ENCODE measurements at regions not wholly inside any gene's neighbourhood (a gene's known extent, or its start where the extent isn't known, plus 50 kb on each side); places are given as distances from the start of the nearest gene placed in this dataset.

GRCh38 chr3:75218577-75218976 lies 445.6 kb upstream of the FRG2C start:
- Histone ChIP-seq H3K9me3 (ENCODE audit: control insufficient read depth in 1 of 2, insufficient read depth in 1 of 2, low read depth in 1 of 2, low read length in 2 of 2) (no peaks in the 10 kb centered on the region), H3K9ac (ENCODE audit: low read length) (no peak overlapping the region), H3K27ac (ENCODE audit: low read depth, low read length) (no peak overlapping the region), H3K9me2 (ENCODE audit: insufficient read depth) (no peaks in the 10 kb centered on the region), H3K4me3 (replicated peaks in 1 of 2; ENCODE audit: low read depth in 1 of 2, low read length in 2 of 2) (no peak overlapping the region), H2AFZ (ENCODE audit: low read depth, low read length, poor library complexity, severe bottlenecking) (no peak overlapping the region), H3K4me1 (ENCODE audit: control insufficient read depth in 1 of 2, insufficient read depth in 2 of 2, low read length in 2 of 2) (no peaks in the 10 kb centered on the region), H3K79me2 (ENCODE audit: insufficient read depth, low read length) (no peaks in the 10 kb centered on the region), H3K4me2 (ENCODE audit: low read length) (no peak overlapping the region), H4K20me1 (ENCODE audit: insufficient read depth) (no peaks in the 10 kb centered on the region), H3K36me3 (ENCODE audit: control insufficient read depth in 1 of 2, insufficient read depth in 2 of 2, low read length in 2 of 2) (no peaks in the 10 kb centered on the region), H3K27me3 (ENCODE audit: insufficient read depth, low read length) (no peaks in the 10 kb centered on the region)
- TF ChIP-seq YY1 (IDR thresholded peaks at IDR 0.05; ENCODE audit: extremely low read depth, insufficient replicate concordance, low read depth, low read length) (no peak), RAD21 (IDR thresholded peaks at IDR 0.05; ENCODE audit: low read depth) (no peak), SP1 (IDR thresholded peaks at IDR 0.05; ENCODE audit: low read depth) (no peak), ZFX (IDR thresholded peaks at IDR 0.05) (no peak), JUND (IDR thresholded peaks at IDR 0.05) (no peak), CBX3 (IDR thresholded peaks at IDR 0.05; ENCODE audit: low read depth) (no peak), POLR2A (IDR thresholded peaks at IDR 0.05; ENCODE audit: borderline replicate concordance, extremely low read depth, insufficient read depth, insufficient read length) (no peak), EZH2 (IDR thresholded peaks at IDR 0.05) (no peak), TCF7L2 (IDR thresholded peaks at IDR 0.05; ENCODE audit: borderline replicate concordance, extremely low read depth, insufficient read depth, insufficient read length) (no peak), EZH2phosphoT487 (IDR thresholded peaks at IDR 0.05; ENCODE audit: borderline replicate concordance) (no peak), ELF1 (IDR thresholded peaks at IDR 0.05; ENCODE audit: borderline replicate concordance, low read depth) (no peak), SRF (IDR thresholded peaks at IDR 0.05; ENCODE audit: low read depth) (no peak), ZNF274 (IDR thresholded peaks at IDR 0.05; ENCODE audit: low read depth, low read length) (no peak), CEBPB (IDR thresholded peaks at IDR 0.05; ENCODE audit: low read depth) (no peak), POLR2AphosphoS5 (IDR thresholded peaks at IDR 0.05; ENCODE audit: low read depth, low read length) (no peak), MAX (IDR thresholded peaks at IDR 0.05) (no peak), REST (IDR thresholded peaks at IDR 0.05; ENCODE audit: low read depth) (no peak)
- TF ChIP-seq, protein P1, sequence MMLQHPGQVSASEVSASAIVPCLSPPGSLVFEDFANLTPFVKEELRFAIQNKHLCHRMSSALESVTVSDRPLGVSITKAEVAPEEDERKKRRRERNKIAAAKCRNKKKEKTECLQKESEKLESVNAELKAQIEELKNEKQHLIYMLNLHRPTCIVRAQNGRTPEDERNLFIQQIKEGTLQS (IDR thresholded peaks at IDR 0.05) = no peak
- TF ChIP-seq, protein P2, sequence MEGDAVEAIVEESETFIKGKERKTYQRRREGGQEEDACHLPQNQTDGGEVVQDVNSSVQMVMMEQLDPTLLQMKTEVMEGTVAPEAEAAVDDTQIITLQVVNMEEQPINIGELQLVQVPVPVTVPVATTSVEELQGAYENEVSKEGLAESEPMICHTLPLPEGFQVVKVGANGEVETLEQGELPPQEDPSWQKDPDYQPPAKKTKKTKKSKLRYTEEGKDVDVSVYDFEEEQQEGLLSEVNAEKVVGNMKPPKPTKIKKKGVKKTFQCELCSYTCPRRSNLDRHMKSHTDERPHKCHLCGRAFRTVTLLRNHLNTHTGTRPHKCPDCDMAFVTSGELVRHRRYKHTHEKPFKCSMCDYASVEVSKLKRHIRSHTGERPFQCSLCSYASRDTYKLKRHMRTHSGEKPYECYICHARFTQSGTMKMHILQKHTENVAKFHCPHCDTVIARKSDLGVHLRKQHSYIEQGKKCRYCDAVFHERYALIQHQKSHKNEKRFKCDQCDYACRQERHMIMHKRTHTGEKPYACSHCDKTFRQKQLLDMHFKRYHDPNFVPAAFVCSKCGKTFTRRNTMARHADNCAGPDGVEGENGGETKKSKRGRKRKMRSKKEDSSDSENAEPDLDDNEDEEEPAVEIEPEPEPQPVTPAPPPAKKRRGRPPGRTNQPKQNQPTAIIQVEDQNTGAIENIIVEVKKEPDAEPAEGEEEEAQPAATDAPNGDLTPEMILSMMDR (IDR thresholded peaks at IDR 0.05 in 2 of 3, conservative IDR thresholded peaks at IDR 0.05 in 1 of 3; ENCODE audit: borderline replicate concordance in 1 of 3, insufficient read depth in 1 of 3, low read depth in 2 of 3, low read length in 2 of 3) = no peak
- TF ChIP-seq, protein P3, sequence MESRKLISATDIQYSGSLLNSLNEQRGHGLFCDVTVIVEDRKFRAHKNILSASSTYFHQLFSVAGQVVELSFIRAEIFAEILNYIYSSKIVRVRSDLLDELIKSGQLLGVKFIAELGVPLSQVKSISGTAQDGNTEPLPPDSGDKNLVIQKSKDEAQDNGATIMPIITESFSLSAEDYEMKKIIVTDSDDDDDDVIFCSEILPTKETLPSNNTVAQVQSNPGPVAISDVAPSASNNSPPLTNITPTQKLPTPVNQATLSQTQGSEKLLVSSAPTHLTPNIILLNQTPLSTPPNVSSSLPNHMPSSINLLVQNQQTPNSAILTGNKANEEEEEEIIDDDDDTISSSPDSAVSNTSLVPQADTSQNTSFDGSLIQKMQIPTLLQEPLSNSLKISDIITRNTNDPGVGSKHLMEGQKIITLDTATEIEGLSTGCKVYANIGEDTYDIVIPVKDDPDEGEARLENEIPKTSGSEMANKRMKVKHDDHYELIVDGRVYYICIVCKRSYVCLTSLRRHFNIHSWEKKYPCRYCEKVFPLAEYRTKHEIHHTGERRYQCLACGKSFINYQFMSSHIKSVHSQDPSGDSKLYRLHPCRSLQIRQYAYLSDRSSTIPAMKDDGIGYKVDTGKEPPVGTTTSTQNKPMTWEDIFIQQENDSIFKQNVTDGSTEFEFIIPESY (IDR thresholded peaks at IDR 0.05; ENCODE audit: extremely low read depth, insufficient replicate concordance, low read length) = no peak
- intact Hi-C loops (cut with micrococcal nuclease) = no loop called here
- ChIA-PET POLR2A (no interaction called here), CTCF (no interaction called here), RAD21 (ENCODE audit: low non-redundant PET in 1 of 2, low total read pairs in 2 of 2, uncharacterized antibody in 2 of 2, unreplicated experiment in 2 of 2) (no interaction called here)
- ATAC-seq (no peak), DNase-seq (ENCODE audit: low read depth, low spot score) (no peak)
- no TSS peak for BruUV-seq (replicated peaks)

Measured in HCT116 (cell line).